ENCODE measurements at regions not wholly inside any gene's neighbourhood (a gene's known extent, or its start where the extent isn't known, plus 50 kb on each side); places are given as distances from the start of the nearest gene placed in this dataset.

- TF ChIP-seq CTCF (IDR thresholded peaks at IDR 0.05) (no peak), ZFX (IDR thresholded peaks at IDR 0.05; ENCODE audit: borderline replicate concordance) (no peak)
Observed at GRCh38 chr11:35046681-35047080, 92.3 kb upstream of the CD44 start.

Measured in 22Rv1 (cell line).